Chondrocyte (in vitro differentiated cells): ENCODE measurements at regions not wholly inside any gene's neighbourhood (a gene's known extent, or its start where the extent isn't known, plus 50 kb on each side); places are given as distances from the start of the nearest gene placed in this dataset.
"Not testable (repeated sequence)": the region's sequence is repeated elsewhere in the genome, so short reads cannot be mapped to it uniquely, and the experiment has no call there.

ENCODE experiments used
- DNase-seq: peaks from one replicate; pipeline ENCODE4 v3.0.0; 2021; ENCODE audit warnings: mixed read lengths, low spot score
- H3K27ac Mint-ChIP-seq: one replicate; pipeline ENCODE4 v1.8.0; 2021; ENCODE audit warnings: mild to moderate bottlenecking, moderate library complexity, mixed read lengths; ENCODE audit not compliant: unreplicated experiment
- H3K27me3 Mint-ChIP-seq: 2 replicates; pipeline ENCODE4 v1.8.0; 2021; ENCODE audit warnings: low read depth, mixed read lengths
- H3K36me3 Mint-ChIP-seq: 2 replicates; pipeline ENCODE4 v1.8.0; 2021; ENCODE audit warnings: low read depth, mixed read lengths
- H3K4me1 Mint-ChIP-seq: 2 replicates; pipeline ENCODE4 v1.8.0; 2021; ENCODE audit warnings: low read depth, mild to moderate bottlenecking, mixed read lengths
- H3K4me3 Mint-ChIP-seq: one replicate; pipeline ENCODE4 v1.8.0; 2021; ENCODE audit warnings: mild to moderate bottlenecking, moderate library complexity, mixed read lengths; ENCODE audit not compliant: unreplicated experiment
- H3K9me3 Mint-ChIP-seq: 2 replicates; pipeline ENCODE4 v1.8.0; 2021; ENCODE audit warnings: low read depth, mixed read lengths
- CTCF ChIP-seq: fragments of 200-600 bp; sonication (generic); IDR thresholded peaks from 2 replicates; pipeline ENCODE4 v1.5.0; 2021; ENCODE audit warnings: antibody characterized with exemption, mild to moderate bottlenecking, moderate library complexity

DNA sequence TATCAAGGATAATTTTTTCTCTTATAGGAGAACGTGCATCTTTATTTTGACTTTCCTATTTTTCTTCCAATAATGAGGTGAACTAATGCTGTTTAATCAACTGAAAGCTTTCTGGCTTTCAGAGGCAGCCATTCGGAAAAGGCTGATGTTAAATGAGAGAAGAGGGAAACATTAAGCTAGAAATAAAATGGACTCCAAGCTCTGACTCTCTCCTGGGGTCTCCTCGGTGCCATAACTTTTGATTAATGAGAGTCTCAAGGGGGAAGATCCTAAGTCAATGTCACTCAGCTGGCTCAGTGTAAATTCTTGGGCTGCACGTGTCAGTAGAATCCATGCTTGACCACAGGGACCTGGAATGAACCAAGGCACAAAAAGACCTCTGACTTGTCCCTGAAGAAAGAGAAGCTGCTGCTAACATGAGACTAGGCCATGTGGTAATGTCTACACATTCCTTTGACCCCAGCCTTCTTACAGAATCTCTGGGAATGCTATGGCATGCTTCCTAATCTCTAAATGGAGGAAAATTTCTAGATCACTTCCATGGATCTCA, 152.2 kb upstream of the RFC3 start:
- TF ChIP-seq CTCF, result no peak
- no peaks in the 10 kb centered on the region for H3K9me3 Mint-ChIP-seq
- H3K36me3 Mint-ChIP-seq, result no peaks in the 10 kb centered on the region
- no peak overlapping the region for H3K4me3 Mint-ChIP-seq
- H3K4me1 Mint-ChIP-seq, result no peaks in the 10 kb centered on the region
- no peak for DNase-seq
- no peaks in the 10 kb centered on the region for H3K27me3 Mint-ChIP-seq
- H3K27ac Mint-ChIP-seq, result no peak overlapping the region

- DNase-seq, result no peak
- Mint-ChIP-seq H3K4me1 (peaks cover 7% of the 10 kb centered on the region), H3K4me3 (no peak overlapping the region), H3K9me3 (no peaks in the 10 kb centered on the region), H3K27me3 (no peaks in the 10 kb centered on the region), H3K27ac (no peak overlapping the region), H3K36me3 (no peaks in the 10 kb centered on the region)
- no peak for TF ChIP-seq CTCF
Measured at GRCh38 chr13:33671560-33671959, 146.4 kb upstream of the RFC3 start.

DNA sequence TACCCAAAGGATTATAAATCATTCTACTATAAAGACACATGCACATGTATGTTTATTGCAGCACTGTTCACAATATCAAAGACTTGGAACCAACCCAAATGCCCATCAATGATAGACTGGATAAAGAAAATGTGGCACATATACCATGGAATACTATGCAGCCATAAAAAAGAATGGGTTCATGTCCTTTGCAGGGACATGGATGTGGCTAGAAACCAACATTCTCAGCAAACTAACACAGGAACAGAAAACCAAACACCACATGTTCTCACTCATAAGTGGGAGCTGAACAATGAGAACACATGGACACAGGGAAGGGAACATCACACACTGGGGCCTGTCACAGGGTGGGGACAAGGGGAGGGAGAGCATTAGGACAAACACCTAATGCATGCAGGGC, 145.9 kb upstream of the RFC3 start:
- H3K36me3 Mint-ChIP-seq, H3K4me3 Mint-ChIP-seq, DNase-seq, H3K9me3 Mint-ChIP-seq, H3K27me3 Mint-ChIP-seq, H3K27ac Mint-ChIP-seq, H3K4me1 Mint-ChIP-seq: not testable (repeated sequence)

DNA sequence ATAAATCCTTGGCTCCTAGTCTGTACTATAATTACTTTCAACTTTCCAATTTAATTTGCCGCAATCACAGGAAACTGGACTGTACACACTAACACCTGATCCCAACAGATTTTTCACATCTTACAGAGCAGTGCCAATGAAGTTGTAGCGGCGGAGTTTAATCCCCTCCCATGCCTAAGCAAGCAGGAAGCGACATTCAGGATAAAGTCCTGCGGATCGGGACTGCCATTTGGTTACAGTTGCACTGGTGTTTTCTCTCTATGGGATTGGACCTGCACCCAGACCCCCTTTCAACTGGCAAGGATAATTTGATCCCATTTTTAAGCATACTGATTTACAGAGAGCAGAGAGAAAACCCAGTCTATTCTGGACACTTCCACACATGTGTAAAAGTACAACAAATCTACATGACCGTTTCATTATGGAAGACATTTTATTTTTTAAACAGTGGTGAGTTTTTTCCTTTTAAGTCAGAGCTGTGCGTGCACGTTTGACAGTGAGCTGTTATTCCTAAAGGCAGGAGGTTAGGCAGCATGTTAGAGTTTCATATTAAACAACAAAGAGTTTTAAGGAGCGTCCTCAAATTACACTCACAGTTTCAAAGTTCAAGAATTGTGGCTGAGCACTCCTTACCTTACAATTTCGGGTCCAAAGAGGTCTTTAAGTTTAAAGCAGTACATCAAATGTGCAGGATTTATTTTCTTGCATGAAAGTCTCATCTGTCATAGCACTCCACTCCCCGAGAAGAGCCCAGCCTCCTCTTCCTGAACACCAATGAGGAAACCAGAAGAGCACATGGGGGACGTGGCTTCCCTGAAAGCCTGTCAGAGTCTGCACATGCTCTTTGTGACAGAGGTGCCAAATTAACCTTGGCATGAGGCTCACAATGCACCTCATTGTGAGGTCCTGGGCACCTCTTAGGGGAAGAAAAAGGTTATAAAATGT, 141.6 kb upstream of the RFC3 start:
- Mint-ChIP-seq H3K27me3 (no peaks in the 10 kb centered on the region), H3K27ac (no peak overlapping the region), H3K9me3 (no peaks in the 10 kb centered on the region), H3K4me1 (peaks cover 10% of the 10 kb centered on the region), H3K36me3 (no peaks in the 10 kb centered on the region), H3K4me3 (peak overlapping the region; percentile 61)
- no peak for DNase-seq
- TF ChIP-seq CTCF, result no peak

- TF ChIP-seq CTCF, result no peak
- DNase-seq, result no peak
- Mint-ChIP-seq H3K4me1 (peaks cover 10% of the 10 kb centered on the region), H3K36me3 (no peaks in the 10 kb centered on the region), H3K9me3 (no peaks in the 10 kb centered on the region), H3K27me3 (no peaks in the 10 kb centered on the region), H3K27ac (no peak overlapping the region), H3K4me3 (no peak overlapping the region)
Measured at GRCh38 chr13:33677215-33677614, 140.7 kb upstream of the RFC3 start.
